ENCODE measurements at regions not wholly inside any gene's neighbourhood (a gene's known extent, or its start where the extent isn't known, plus 50 kb on each side); places are given as distances from the start of the nearest gene placed in this dataset.
A peak's percentile ranks its signal among the peaks of the same experiment; 100 is the strongest.

DNA sequence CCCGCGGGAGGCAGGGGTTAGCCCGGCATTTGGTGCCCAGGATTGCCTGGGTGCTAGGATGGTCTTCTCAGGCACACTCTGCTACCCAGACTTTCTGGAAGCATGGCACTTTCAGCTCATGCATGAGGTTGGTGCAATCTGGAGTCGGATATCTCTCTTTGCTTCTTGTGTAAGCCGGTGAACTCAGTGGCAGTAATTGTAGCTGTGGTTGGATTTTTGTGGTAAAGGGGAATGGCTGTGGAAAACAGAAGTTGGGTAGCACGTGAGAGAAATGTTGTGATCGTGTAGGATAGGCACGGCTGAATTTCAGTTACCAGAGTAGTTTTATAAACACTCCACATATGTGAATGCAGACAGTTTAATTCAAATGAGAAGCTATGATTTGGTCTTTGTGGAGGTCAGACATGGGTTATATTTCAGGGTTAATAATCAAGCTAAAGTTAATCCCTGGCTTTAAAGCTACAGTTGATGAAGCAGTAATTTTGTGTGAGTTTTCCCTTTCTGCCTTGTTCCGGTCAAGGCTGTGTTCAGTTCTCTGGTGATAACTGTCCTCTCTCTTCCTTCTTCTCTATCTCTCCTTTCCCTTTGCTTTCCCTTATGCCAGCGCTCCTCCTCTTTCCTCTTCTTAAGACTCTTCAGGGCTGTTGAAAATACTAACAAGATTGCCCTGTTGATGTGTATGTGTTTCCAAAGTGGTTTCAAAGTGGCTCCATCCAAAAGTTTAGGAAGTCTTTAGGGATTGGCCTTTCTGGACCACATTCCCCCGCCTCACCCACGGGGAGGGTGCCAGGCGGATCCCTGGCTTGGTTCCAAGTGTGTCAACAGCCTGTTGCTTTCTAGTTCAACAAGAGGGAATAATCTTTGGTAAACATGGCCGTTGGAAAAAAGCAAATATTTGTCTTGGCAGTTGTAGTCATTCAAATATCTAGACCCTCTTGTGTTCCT is 404.6 kb upstream of the C2CD4B start:
- TF ChIP-seq, protein P1, sequence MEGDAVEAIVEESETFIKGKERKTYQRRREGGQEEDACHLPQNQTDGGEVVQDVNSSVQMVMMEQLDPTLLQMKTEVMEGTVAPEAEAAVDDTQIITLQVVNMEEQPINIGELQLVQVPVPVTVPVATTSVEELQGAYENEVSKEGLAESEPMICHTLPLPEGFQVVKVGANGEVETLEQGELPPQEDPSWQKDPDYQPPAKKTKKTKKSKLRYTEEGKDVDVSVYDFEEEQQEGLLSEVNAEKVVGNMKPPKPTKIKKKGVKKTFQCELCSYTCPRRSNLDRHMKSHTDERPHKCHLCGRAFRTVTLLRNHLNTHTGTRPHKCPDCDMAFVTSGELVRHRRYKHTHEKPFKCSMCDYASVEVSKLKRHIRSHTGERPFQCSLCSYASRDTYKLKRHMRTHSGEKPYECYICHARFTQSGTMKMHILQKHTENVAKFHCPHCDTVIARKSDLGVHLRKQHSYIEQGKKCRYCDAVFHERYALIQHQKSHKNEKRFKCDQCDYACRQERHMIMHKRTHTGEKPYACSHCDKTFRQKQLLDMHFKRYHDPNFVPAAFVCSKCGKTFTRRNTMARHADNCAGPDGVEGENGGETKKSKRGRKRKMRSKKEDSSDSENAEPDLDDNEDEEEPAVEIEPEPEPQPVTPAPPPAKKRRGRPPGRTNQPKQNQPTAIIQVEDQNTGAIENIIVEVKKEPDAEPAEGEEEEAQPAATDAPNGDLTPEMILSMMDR (conservative IDR thresholded peaks at IDR 0.05; ENCODE audit: low read depth, low read length), result no peak
- peak overlapping the region; percentile 12 for H3K4me3 ChIP-seq (ENCODE audit: low read depth, low read length)
- peak; percentile 89 for DNase-seq (ENCODE audit: low read depth)

DNA sequence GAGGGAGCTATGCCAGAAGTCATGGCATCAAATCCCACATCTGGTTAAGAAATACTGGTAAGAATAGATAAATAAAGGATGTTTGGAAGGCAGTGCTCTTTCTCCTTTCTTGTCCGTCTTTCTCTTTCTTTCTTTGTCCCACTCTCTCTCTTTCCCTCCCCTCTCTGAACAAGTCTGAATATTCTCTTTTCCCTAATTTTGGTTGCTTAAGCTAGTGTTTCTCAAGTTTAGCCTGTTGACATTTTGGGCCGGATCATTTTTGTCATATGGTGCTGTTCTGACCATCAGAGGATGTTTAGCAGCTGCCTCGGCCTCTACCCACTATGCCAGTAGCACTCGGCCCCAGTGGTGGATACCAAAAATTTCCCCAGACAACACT is 405.3 kb upstream of the C2CD4B start:
- no peak overlapping the region for H3K4me3 ChIP-seq (ENCODE audit: low read depth, low read length)
- no peak for DNase-seq (ENCODE audit: low read depth)
- TF ChIP-seq, protein P1 (conservative IDR thresholded peaks at IDR 0.05; ENCODE audit: low read depth, low read length), result no peak

DNA sequence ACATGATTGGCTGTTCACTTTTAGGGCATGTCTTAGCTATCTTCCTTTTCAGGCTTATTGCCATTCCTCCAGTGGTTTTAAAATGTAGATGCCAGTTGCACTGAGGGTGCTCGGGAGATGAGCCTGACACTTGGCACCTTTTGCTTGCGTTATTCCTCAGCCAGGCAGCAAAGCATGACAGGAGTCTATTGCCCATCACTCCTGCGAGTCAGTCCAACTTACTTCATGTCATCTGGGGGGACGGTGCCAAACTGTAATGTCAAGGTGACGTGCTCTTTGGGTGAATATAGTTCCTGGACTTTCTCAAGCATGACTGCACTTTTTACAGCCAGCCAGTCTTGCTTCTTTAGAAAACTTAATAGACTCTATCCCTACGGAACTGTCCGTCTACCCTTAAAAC is 406.0 kb upstream of the C2CD4B start:
- DNase-seq (ENCODE audit: low read depth), result no peak
- no peak overlapping the region for H3K4me3 ChIP-seq (ENCODE audit: low read depth, low read length)
- TF ChIP-seq, protein P1 (conservative IDR thresholded peaks at IDR 0.05; ENCODE audit: low read depth, low read length), result no peak

DNA sequence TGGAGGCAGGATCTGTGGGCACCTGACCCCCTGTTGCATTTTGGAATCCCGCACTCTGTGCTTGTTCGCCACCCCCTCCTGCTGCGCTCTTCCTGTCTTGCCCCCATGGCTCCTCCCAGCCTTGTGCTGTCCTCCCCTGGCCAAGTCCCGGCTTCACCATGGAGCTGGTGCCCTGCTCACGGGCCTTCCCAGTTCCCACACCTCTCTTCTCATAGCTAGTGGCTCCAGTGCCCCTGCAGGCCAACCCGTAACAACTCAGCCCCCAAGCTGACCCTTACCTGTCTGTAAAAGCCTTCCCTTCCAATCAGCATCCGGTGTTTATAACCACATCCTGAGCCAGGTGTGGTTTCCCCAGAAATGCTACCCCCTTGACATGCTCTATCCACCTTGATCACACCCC is 407.7 kb upstream of the C2CD4B start:
- no peak overlapping the region for H3K4me3 ChIP-seq (ENCODE audit: low read depth, low read length)
- DNase-seq (ENCODE audit: low read depth), result no peak
- TF ChIP-seq, protein P1 (conservative IDR thresholded peaks at IDR 0.05; ENCODE audit: low read depth, low read length), result no peak

DNA sequence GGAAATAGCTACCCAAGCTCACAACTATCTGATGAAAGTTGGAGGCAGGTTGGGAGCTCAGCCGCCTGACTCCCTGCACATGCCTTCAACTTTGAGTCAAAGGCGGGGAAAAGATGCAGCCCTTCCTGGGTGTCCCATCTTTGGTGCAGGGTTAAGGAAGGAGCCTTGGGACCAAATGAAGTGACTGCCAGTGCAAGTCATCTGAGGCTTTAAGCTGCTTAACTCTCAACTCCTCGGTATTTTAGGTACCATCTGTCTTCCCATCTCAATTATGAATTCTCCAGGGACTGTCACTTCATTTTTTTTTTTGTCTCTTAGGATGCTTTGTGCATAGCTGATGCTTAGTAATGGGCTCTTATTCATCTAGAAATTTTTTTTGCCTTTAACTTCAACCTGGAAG is 408.8 kb upstream of the C2CD4B start:
- H3K4me3 ChIP-seq (ENCODE audit: low read depth, low read length), result no peak overlapping the region
- TF ChIP-seq, protein P1 (conservative IDR thresholded peaks at IDR 0.05; ENCODE audit: low read depth, low read length), result no peak
- no peak for DNase-seq (ENCODE audit: low read depth)

DNA sequence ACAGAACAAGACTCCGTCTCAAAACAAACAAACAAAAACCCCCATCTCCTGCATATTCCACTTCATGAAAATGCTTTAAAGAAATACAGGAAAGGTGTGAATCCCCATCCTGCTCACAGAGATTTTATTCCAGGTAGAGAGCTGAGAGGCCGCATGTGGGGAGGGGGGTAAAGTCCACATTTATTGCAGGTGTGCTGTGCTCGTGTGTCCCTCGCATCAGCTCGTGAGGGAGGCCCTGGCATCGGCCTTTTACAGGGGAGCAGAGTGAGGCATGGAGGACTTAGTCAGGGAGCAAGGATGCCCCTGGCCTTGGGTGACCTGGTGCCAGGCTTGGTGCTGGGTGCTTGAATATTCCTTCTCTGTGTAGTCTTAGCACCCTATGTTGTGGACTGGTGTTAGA is 413.5 kb upstream of the C2CD4B start:
- DNase-seq (ENCODE audit: low read depth), result no peak
- no peak overlapping the region for H3K4me3 ChIP-seq (ENCODE audit: low read depth, low read length)
- TF ChIP-seq, protein P1 (conservative IDR thresholded peaks at IDR 0.05; ENCODE audit: low read depth, low read length), result no peak

DNA sequence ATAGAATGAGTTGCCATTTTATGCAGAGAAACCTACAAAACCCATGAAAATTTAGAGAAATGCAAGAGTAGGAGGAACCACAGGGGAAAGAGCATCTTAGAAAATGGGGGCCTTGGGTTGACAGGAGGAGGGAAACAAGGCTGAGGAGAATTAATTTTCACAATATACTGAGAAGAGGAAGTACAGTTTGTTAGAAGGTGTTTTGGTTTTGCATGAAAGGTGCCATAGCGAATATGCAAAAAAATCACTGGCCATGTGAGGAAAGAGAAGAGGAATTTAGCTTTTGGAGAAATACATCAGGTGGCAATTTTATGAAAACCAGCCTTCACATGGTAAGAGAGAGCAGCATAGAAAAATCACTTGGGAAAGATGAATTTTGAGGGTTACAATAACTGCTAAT is 413.9 kb upstream of the C2CD4B start:
- no peak overlapping the region for H3K4me3 ChIP-seq (ENCODE audit: low read depth, low read length)
- no peak for DNase-seq (ENCODE audit: low read depth)
- TF ChIP-seq, protein P1 (conservative IDR thresholded peaks at IDR 0.05; ENCODE audit: low read depth, low read length), result no peak

Data from epithelial cell of proximal tubule (primary cell).